Esophagus (tissue), 2 donors: ENCODE measurements at regions not wholly inside any gene's neighbourhood (a gene's known extent, or its start where the extent isn't known, plus 50 kb on each side); places are given as distances from the start of the nearest gene placed in this dataset.
"Not testable (repeated sequence)": the region's sequence is repeated elsewhere in the genome, so short reads cannot be mapped to it uniquely, and the experiment has no call there.

Experiments used
- H3K27ac ChIP-seq, 2 donors: one replicate each; pipeline ENCODE4 v1.5.1; 2013; ENCODE audit warnings: low read depth in 2 of 2, mild to moderate bottlenecking in 2 of 2, inconsistent platforms in 1 of 2, low read length in 1 of 2, moderate library complexity in 1 of 2
- H3K27me3 ChIP-seq, 2 donors: one replicate each; pipeline ENCODE4 v1.6.1; 2013; ENCODE audit warnings: low read length in 2 of 2, control low read depth in 1 of 2, mild to moderate bottlenecking in 1 of 2; ENCODE audit not compliant: insufficient read depth in 2 of 2, control insufficient read depth in 1 of 2
- H3K36me3 ChIP-seq, 2 donors: one replicate each; pipeline ENCODE4 v1.6.1; 2013; ENCODE audit warnings: low read length in 1 of 2; ENCODE audit not compliant: control insufficient read depth in 2 of 2, insufficient read depth in 2 of 2
- H3K4me1 ChIP-seq, 2 donors: one replicate each; pipeline ENCODE4 v1.6.1; 2013; ENCODE audit warnings: low read length in 1 of 2; ENCODE audit not compliant: control insufficient read depth in 2 of 2, insufficient read depth in 2 of 2
- H3K4me3 ChIP-seq, 2 donors: one replicate each; pipeline ENCODE4 v1.5.1; 2013; ENCODE audit warnings: low read length in 2 of 2, mild to moderate bottlenecking in 2 of 2, low read depth in 1 of 2, moderate library complexity in 1 of 2
- H3K9me3 ChIP-seq, 2 donors: one replicate each; pipeline ENCODE4 v1.6.1; 2013; ENCODE audit warnings: mild to moderate bottlenecking in 2 of 2, low read depth in 1 of 2, low read length in 1 of 2, moderate library complexity in 1 of 2; ENCODE audit not compliant: control insufficient read depth in 2 of 2, insufficient read depth in 1 of 2
- WGBS, 2 donors: extraction: QIAGEN DNeasy Blood & Tissue Kit; methylation state at CpG; one replicate each; pipeline ENCODE4 v1.1.7; 2013; 5-methylcytosine and 5-hydroxymethylcytosine counted together
- donor health status: healthy with polysubstance abuse.
- donor health status: Bipolar disorder and iron deficiency.

- Histone ChIP-seq H3K4me3 (no peak overlapping the region), H3K27ac (no peak overlapping the region), H3K9me3 (no peaks in the 10 kb centered on the region), H3K36me3 (no peaks in the 10 kb centered on the region), H3K27me3 (no peaks in the 10 kb centered on the region), H3K4me1 (no peaks in the 10 kb centered on the region)
- WGBS, 2 donors: 23 to 25% methylated on average over 8 of the region's 8 CpGs
Measured at GRCh38 chr3:161914703-161915417, 418.3 kb downstream of the OTOL1 start.

- Histone ChIP-seq H3K36me3 (no peaks in the 10 kb centered on the region), H3K9me3 (no peaks in the 10 kb centered on the region), H3K4me3 (no peak overlapping the region), H3K27me3 (no peaks in the 10 kb centered on the region), H3K27ac (no peak overlapping the region), H3K4me1 (no peaks in the 10 kb centered on the region)
- 40% methylated on average over 4 of the region's 4 CpGs for WGBS, 2 donors
Measured at GRCh38 chr3:161915418-161915750, 418.8 kb downstream of the OTOL1 start.

- Histone ChIP-seq H3K4me3 (no peak overlapping the region), H3K27me3 (no peaks in the 10 kb centered on the region), H3K4me1 (no peaks in the 10 kb centered on the region), H3K9me3 (no peaks in the 10 kb centered on the region), H3K27ac (no peak overlapping the region), H3K36me3 (no peaks in the 10 kb centered on the region)
- WGBS, 2 donors: 75 to 78% methylated on average over 2 of the region's 2 CpGs
Measured at GRCh38 chr3:161920196-161920595, 423.6 kb downstream of the OTOL1 start.

GRCh38 chr3:161925749-161926360 is 429.2 kb downstream of the OTOL1 start:
- H3K27me3 ChIP-seq: no peaks in the 10 kb centered on the region
- 70 to 78% methylated on average over 2 of the region's 2 CpGs for WGBS, 2 donors

GRCh38 chr3:161927131-161927530 is 430.5 kb downstream of the OTOL1 start:
- Histone ChIP-seq H3K36me3 (no peaks in the 10 kb centered on the region), H3K27ac (no peak overlapping the region), H3K9me3 (peaks cover 0 to 2% of the 10 kb centered on the region in 2 donors), H3K27me3 (no peaks in the 10 kb centered on the region), H3K4me3 (no peak overlapping the region), H3K4me1 (no peaks in the 10 kb centered on the region)
- 29 to 40% methylated on average over 1 of the region's 1 CpG for WGBS, 2 donors

More at GRCh38 chr3:161925749-161926360, 429.2 kb downstream of the OTOL1 start:
- H3K4me3 ChIP-seq: no peak overlapping the region
- H3K36me3 ChIP-seq: no peaks in the 10 kb centered on the region
- H3K4me1 ChIP-seq: no peaks in the 10 kb centered on the region
- H3K27ac ChIP-seq: no peak overlapping the region
- peaks cover 0 to 2% of the 10 kb centered on the region in 2 donors for H3K9me3 ChIP-seq

GRCh38 chr3:161939918-161940620 is 443.5 kb downstream of the OTOL1 start:
- WGBS, 2 donors: 33 to 36% methylated on average over 4 of the region's 4 CpGs
- H3K27ac ChIP-seq: no peak overlapping the region
- no peak overlapping the region for H3K4me3 ChIP-seq
- H3K36me3 ChIP-seq: no peaks in the 10 kb centered on the region
- H3K9me3 ChIP-seq: no peaks in the 10 kb centered on the region
- no peaks in the 10 kb centered on the region for H3K4me1 ChIP-seq
- no peaks in the 10 kb centered on the region for H3K27me3 ChIP-seq

GRCh38 chr3:161940621-161940965 is 444.0 kb downstream of the OTOL1 start:
- Histone ChIP-seq H3K4me3 (no peak overlapping the region), H3K27ac (no peak overlapping the region), H3K27me3 (no peaks in the 10 kb centered on the region), H3K4me1 (no peaks in the 10 kb centered on the region), H3K36me3 (no peaks in the 10 kb centered on the region), H3K9me3 (no peaks in the 10 kb centered on the region)
- 40 to 42% methylated on average over 4 of the region's 4 CpGs for WGBS, 2 donors

- no peak overlapping the region for H3K27ac ChIP-seq
- no peaks in the 10 kb centered on the region for H3K9me3 ChIP-seq
- H3K4me3 ChIP-seq: no peak overlapping the region
- H3K4me1 ChIP-seq: no peaks in the 10 kb centered on the region
- WGBS, 2 donors: 47 to 62% methylated on average over 1 of the region's 1 CpG
- no peaks in the 10 kb centered on the region for H3K27me3 ChIP-seq
- H3K36me3 ChIP-seq: no peaks in the 10 kb centered on the region
Measured at GRCh38 chr3:161941891-161942290, 445.3 kb downstream of the OTOL1 start.

- H3K4me1 ChIP-seq, H3K4me3 ChIP-seq: not testable (repeated sequence)
- WGBS, 2 donors: 87 to 90% methylated on average over 12 of the region's 12 CpGs
Measured at GRCh38 chr3:161943801-161944345, 447.3 kb downstream of the OTOL1 start.

More at GRCh38 chr3:161943801-161944345, 447.3 kb downstream of the OTOL1 start:
- not testable (repeated sequence) for H3K36me3 ChIP-seq, H3K27me3 ChIP-seq, H3K27ac ChIP-seq, H3K9me3 ChIP-seq
